ENCODE measurements at regions not wholly inside any gene's neighbourhood (a gene's known extent, or its start where the extent isn't known, plus 50 kb on each side); places are given as distances from the start of the nearest gene placed in this dataset.
"Not testable (repeated sequence)": the region's sequence is repeated elsewhere in the genome, so short reads cannot be mapped to it uniquely, and the experiment has no call there.

GRCh38 chr4:77504407-77504806, 101.2 kb upstream of the CXCL13 start:
- no peak for DNase-seq (ENCODE audit: low read depth in 2 of 2, low spot score in 1 of 2)

- DNase-seq (ENCODE audit: low read depth in 2 of 2, low spot score in 1 of 2), result no peak
Observed at GRCh38 chr4:77505275-77505957, 100.2 kb upstream of the CXCL13 start.

GRCh38 chr4:77505958-77506319, 99.7 kb upstream of the CXCL13 start:
- no peak for DNase-seq (ENCODE audit: low read depth in 2 of 2, low spot score in 1 of 2)

GRCh38 chr4:77510367-77510766, 95.3 kb upstream of the CXCL13 start:
- DNase-seq (ENCODE audit: low read depth in 2 of 2, low spot score in 1 of 2), result no peak

- no peak for DNase-seq (ENCODE audit: low read depth in 2 of 2, low spot score in 1 of 2)
Observed at GRCh38 chr4:77525538-77525937, 80.1 kb upstream of the CXCL13 start.

- not testable (repeated sequence) for DNase-seq (ENCODE audit: low read depth in 2 of 2, low spot score in 1 of 2)
Observed at GRCh38 chr4:77527900-77528299, 77.7 kb upstream of the CXCL13 start.

- no peak for DNase-seq (ENCODE audit: low read depth in 2 of 2, low spot score in 1 of 2)
Observed at GRCh38 chr4:77538144-77538543, 67.5 kb upstream of the CXCL13 start.

GRCh38 chr4:77538574-77539157, 67.0 kb upstream of the CXCL13 start:
- DNase-seq (ENCODE audit: low read depth in 2 of 2, low spot score in 1 of 2), result no peak
